ENCODE measurements at regions not wholly inside any gene's neighbourhood (a gene's known extent, or its start where the extent isn't known, plus 50 kb on each side); places are given as distances from the start of the nearest gene placed in this dataset.
A peak's percentile ranks its signal among the peaks of the same experiment; 100 is the strongest.
"Not testable (repeated sequence)": the region's sequence is repeated elsewhere in the genome, so short reads cannot be mapped to it uniquely, and the experiment has no call there.

DNA sequence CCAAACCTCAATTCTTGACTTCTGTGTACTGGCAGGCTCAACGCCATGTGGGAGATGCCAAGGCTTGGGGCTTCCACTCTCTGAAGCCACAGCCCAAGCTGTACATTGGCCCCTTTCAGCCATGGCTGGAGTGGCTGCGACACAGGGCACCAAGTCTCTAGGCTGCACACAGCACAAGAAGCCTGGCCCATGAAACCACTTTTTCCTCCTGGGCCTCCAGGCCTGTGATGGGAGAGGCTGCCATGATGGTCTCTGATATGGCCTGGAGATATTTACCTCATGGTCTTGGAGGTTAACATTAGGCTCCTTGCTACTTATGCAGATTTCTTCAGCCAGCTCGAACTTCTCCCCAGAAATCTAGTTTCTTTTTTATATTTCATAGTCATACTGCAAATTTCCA lies 724.1 kb downstream of the RNF144A start:
- DNase-seq (ENCODE audit: low spot score) = not testable (repeated sequence)

DNA sequence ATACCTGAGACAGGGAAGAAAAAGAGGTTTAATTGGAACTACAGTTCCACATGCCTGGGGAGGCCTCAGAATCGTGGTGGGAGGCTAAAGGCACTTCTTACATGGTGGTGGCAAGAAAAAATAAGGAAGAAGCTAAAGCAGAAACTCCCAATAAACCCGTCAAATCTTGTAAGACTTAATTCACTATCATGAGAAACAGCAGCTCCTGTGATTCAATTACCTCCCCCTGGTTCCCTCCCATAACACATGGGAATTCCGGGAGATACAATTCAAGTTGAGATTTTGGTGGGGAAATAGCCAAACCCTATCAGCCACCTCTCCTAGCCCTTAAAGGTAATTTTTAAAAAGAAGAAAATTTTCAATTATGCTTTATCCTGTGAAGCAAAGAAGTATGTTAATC lies 728.8 kb downstream of the RNF144A start:
- no peak for DNase-seq (ENCODE audit: low spot score)

DNA sequence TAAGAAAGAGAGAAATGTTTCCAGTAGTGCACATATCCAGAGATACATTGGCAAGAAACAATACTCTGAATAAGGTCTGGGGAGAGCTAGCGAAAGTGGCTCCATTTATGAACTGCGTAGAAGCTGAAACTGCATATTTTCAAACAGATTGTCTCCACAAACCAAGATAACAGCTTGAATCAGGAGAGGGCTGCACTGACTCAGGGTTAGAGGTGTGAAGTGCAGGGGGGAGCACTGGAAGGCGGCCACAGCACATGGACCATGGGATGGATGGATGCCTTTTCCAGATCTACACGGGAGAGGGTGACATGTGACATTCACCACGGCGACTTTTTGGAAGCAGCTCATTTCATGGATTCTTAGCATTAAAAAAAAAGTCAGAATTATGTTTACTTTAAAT lies 729.4 kb downstream of the RNF144A start:
- DNase-seq (ENCODE audit: low spot score) = no peak

DNA sequence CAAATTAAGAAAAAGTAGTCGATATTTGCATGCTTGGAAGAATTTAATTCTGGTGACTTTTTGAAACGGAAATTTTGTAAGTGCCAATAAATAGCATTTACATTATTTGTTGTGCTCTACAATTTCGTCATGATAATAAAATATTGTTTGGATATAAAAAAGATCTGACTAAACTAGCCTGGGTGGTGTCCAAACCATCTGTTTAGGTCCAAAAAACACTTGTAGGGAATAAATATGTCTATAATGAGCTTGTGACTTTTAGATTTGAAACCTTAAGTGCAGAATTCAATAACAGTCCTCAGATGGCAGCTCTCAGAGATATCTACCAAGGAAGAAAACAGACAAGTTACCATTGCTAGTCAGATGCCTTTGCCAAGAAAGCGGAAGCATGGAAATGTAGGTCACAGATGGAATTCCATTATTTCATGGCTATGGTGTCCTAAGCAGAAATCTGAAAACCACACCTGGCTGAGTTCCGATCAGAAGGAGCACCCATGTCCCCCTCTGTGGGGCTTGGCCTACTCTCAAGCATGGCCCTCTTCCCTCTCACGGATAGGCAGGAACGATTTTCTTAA lies 731.1 kb downstream of the RNF144A start:
- DNase-seq (ENCODE audit: low spot score) = no peak

DNA sequence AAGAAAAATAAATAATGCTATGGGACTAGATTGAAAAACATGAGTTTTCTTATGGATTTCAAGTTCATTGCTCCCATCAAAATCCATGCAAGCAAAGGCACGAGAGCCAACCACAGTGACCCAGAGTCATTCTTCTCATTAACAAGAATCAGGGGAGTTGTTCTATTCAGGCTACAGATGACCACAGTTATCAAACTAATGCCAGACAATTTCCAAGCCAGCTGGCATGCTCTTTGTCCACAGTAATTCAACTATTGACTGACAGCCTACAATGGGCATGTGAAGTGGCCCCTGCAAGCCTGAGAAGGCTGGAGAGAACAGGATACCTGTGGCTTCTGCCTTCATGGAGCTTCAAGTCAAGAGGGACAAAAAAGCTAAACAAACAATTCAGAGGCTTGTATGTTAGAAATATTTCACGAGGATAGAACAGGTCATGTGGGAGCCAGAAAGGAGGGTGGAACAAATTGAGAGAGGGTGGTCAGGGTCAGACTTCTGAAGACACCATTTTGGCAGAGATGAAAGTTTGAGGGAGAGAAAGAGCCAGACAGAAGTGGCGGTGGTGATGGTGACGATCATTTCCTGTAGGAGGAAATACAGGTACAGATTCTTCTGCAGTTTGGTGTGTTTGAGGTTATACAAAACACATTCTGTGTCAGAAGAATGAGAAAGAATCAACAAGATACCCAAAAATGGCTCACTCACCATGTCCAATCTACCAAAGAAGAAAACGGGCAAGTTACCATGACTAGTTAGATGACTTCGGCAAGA lies 732.4 kb downstream of the RNF144A start:
- no peak for DNase-seq (ENCODE audit: low spot score)

DNA sequence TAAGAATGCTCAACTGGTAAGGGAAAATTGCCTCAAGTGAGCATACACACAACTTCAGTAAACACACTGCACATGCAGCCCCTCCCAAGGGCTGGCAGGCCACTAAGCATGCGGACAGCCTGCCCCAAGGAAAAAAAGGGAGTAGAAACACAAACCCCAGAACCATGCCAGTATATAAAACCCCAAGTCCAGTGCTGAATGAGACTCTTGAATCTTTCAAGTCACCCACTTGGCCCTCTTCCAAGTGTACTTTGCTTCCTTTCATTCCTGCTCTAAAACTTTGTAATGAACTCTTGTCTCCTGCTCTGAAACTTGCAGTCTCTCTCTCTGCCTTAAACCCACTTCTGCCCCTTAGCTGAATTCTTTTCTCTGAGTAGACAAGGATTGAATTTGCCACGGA lies 736.4 kb downstream of the RNF144A start:
- no peak for DNase-seq (ENCODE audit: low spot score)

DNA sequence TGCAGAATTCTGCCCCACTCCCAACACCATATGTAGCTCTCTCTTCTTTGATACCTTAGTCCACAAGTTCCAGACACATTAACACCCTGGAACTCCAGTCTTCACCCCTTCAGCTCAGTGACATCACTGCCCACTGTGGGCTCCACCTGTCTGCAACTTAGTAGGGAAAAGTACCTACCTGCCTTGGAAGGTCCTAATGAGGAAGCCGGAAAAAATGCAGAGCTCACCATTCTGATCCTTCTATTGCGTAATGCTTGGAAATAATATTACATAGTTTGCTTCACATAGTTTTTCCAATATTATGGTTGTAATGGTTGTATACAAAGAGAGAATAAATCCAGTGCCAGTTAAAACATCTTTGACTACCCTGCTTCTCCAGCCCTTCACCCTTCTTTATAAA lies 738.4 kb downstream of the RNF144A start:
- DNase-seq (ENCODE audit: low spot score) = no peak

DNA sequence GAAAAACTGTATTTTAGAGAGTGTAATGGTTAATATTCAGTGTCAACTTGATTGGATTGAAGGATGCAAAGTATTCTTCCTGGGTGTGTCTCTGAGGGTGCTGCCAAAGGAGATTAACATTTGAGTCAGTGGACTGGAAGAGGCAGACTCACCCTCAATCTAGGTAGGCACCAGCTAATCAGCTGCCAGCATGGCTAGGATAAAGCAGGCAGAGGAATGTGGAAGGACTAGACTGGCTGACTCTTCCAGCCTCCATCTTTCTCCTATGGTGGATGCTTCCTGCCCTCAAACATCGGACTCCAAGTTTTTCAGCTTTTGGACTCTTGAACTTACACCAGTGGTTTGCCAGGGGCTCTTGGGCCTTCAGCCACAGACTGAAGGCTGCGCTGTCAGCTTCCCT lies 740.3 kb downstream of the RNF144A start:
- not testable (repeated sequence) for DNase-seq (ENCODE audit: low spot score)

DNA sequence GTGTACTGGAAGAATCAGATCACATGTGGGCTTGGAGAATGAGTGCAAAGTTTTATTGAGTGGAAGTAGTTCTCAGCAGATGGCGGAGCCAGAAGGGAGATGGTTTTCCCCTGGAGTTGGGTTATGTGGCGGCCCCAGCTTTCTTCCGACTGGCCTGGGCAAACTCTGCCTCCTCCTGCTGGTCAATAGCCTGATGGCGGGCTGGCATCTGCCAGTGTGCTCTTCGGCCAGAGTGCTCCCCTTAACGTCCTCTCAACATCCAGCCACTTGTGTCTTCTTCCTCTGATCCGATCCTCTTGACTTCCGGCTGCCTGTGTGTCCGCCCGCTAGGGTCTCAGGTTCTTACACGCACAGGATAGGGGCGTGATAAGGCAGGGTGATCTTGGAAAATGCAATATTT lies 741.3 kb downstream of the RNF144A start:
- DNase-seq (ENCODE audit: low spot score) = no peak

DNA sequence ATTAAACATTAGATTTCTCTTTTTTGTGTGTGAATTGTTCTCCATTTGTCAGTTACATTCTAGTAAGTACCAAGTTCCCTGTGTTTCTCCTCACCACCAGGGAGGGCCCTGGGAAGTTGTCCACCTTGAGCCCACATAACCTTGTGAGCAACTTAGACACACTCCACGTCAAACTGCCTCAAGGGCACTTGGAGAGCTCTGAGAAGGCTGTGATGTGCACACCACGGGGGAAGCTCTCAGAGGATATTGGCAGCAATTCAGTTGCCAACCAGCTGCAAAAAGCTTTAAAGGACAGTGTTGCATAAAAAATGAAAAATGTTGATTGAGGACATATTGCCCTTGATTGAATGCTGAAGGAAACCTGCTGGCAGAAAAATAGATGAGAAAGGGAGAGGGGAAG lies 743.6 kb downstream of the RNF144A start:
- no peak for DNase-seq (ENCODE audit: low spot score)

DNA sequence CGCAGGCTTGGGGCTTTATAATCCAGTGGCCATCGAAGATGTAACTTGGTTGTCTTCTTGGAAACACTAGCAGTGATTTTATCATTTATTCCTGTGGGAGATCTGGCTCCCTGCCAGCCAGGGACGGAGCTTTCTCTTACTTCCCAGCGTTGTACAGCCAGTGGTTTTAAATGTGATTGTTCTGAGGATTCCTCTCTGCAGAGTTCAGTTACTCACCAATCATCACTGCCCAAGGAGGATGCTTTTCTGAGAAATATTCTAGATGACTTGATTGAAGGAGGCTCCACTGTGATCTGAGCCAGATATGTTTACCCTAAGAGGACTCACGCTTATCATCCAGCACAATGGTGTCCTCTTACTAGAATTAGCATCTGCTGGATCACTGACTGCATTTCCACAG lies 744.3 kb downstream of the RNF144A start:
- DNase-seq (ENCODE audit: low spot score) = no peak

DNA sequence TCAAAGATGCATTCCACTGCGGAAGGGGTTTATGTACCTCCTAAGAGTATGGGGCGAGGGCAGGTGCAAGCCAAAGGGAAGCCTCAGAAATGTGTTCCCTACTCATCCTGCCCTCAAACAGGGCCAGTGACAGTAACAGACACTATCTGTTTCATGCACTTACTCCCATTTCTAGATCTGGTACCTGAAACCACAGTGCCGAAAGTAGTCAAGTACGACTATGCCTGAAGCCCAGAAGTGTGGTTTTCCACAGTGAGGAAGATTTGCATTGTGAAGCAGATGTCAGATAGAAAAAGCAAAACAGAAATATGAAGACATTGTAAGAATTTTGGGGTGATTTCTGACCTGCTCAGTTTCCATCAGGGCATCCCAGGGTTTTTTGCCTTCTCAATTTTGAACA lies 748.7 kb downstream of the RNF144A start:
- DNase-seq (ENCODE audit: low spot score) = no peak

DNA sequence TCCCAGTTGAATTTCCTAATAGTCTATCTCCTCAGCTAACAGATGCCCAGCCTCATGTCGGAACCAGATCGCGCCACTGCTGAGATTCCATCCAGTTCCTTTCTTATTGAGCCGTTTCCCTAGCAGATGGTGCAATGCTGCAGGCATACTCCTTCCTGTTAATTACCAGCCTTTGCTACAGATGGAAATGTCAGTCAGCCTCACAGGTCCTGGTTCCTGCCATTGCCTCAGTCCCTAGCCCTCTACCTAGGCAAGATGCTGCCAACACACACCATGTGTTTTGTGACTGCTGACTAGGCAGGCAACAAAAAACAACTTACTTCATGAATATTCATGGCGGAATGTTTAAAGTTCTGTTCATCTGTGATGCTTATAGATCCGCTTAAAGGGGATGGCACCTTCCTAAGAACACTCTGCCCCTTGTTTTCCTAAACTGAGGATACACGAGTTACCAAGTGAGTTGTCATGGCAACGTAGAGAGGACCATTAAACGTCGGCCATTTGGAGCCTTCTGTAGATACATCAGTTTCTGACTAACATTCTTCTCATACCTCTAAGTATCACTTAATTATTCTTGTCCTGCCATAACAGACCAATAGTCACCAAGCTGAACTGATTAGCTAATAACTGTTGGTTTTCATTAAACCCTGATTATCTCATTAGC lies 749.5 kb downstream of the RNF144A start:
- DNase-seq (ENCODE audit: low spot score) = no peak

DNA sequence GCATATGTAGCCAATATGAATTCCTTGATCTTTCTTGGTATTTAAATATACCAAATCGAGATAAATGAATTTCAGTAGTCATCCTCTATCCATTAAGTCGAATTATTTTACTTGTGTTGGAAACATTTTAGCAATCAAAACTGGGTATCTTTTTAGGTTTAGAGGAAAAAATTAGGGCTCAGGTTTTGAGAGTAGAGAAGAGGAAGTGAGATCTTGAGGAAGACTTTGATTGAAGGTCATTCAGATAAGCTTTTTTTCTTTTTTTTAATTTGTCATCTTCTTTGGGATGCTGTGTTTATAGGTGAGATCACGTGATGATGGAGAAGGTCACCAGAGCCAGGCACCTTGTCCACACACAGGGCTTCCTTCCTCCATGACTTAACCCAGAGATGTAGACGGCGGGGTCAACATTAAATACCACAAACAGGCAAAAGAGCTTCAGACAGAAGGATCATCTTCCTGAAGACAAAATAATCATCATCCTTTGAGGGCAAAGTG lies 750.1 kb downstream of the RNF144A start:
- no peak for DNase-seq (ENCODE audit: low spot score)

DNA sequence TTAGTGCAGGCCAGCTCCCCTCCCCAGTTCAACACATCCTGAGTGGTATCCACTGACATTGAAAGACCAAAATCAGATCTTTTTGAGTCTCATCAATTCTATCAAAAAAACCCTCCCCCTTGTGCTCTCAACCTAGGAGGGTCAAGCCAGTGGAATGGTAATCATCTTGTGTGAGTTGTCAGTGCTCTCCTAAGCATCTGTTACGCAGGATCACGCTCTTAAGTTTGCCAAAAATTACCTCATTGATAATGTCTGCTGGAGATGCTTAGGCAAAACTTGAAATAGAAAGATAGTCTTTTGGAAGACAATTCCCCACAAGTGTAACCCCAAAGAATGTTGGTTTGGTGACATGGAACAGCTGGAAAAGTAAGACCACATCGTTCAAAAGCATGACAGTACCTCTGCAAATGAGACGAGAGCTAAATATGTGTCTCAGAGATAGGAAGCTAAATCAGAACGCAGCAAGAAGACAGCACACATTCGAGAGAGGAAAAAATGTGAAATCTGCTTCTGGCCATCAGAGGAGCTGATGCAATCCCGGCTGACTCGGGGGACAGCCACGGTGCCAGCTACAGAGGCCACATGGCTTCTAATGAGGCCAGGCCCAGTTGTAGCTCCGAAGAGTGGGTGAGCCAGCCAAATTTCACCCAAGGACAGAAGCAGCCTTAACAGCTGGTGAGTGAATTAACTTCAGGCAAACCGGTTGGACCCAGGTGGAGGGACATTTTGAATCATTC lies 753.9 kb downstream of the RNF144A start:
- no peak for DNase-seq (ENCODE audit: low spot score)

DNA sequence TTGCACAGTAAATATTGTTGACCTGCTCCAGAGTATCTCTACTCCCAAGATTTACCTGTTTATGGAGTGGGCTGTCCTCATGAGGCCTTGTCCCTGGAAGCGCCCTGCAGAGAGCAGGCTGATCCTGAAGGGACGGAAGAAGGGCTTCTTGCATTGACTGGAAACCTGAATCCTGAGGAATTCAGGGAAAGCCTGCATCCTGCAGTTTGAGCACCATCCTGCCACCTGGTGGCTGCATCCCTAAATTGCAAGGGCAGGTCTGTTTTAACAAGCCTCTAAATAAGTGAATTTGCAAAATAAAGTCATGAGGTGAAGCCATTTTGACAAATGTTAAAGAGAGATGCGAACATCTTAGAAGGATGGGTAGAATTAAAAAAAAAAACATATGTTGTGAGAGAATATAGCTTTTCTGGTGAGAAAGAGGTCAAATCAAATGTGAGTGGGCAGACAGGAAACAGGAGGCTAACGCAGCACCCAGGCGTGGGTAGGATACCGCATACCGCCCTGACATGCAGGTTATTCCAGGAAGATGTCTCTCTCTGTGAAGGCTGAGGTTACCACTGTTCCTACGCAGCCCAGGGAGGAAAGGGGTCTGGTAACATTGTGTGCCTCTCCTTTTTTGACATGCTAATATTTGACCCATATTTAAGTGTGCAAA lies 754.9 kb downstream of the RNF144A start:
- DNase-seq (ENCODE audit: low spot score) = peak; percentile 53

DNA sequence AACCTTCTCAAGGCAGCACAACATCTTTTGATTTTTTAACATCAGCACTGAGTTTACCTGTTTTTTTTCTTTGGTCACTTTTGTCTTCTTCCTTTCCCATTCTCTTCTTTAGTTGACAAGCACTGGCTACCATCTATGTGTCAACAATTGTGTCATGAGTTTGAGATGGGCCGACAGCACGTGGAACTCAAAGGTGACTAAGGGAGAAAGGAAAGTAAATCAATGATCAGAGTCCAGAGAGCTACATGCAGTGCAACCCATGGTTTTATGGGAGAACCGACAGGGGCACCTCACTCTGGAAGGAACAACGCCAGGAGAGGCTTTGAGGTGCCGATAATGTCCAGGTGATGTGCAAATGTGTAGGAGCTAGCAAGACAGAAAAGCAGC lies 755.5 kb downstream of the RNF144A start:
- no peak for DNase-seq (ENCODE audit: low spot score)

DNA sequence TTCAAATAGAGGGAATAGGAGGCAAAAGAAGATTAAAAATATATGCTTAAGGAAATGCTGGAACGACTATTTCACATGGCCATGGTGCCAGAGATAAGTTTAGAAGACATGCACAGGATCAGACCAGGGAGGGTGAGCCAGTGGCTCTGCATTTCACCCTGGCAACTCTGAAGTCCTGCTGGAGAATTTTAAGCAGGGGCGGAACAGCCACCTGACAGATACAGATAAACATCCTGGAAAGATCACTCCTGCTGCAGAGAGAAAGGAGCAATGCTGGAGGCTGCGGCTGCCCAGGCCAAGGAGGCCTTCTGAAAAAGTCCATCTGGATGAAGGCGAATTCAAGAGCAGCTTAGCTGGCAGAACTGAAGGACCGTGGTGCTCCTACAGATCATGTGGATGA lies 755.9 kb downstream of the RNF144A start:
- DNase-seq (ENCODE audit: low spot score) = no peak

DNA sequence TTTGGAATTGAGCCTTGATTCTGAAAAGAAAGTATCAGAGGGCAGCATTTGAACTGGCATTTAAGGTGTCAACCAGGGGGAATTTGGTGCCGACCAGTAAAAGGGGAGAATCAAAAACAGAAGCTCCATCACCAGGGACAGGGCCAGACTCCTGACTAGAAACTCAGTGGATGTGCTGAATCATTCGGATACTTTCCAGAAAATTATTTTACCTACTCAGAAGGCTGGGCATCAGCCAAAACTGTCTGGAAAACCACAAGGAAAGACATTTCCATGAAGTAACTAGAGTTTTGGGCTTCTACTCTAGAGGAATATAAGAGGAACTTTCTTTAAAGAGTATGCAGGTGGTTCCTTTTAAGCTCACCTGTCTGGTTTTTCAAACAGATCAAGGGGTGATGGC lies 756.6 kb downstream of the RNF144A start:
- DNase-seq (ENCODE audit: low spot score) = no peak

DNA sequence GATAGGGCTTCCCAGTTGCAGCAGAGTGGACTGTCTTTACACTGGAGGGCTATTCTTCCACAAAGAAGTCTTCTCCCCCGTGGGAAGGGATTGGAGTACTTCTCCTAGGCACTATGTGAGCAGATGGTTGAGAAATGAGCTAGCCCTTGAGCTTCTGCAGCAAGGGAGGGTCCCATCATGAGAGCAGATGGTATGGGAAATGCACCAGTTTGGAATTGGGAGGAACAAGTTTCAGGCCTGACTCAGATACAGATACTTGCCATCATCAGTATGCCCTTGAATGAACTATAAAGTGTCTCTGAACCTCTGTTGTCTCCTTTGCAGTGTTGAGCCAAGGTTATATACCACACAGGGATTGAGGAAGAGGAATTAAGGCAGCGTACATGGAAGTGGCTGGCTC lies 757.4 kb downstream of the RNF144A start:
- DNase-seq (ENCODE audit: low spot score) = no peak

DNA sequence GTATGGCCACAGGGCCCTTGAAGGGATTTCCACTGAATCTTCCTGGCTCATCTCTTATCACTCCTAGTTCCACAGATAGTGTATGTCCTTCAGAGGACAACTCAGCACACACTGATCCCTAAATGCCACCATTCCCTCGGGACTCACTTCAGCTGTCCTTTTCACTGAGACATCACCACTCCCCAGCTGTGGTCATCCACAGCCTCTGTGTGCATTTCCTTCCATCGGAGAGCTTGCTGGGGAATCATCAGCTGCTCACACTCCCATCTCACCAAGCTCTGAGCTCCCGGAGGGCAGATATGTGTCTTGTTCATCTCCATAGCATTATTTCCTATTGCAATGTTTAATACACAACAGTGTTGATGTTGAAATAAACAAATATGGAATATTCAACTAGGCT lies 759.5 kb downstream of the RNF144A start:
- DNase-seq (ENCODE audit: low spot score) = no peak

DNA sequence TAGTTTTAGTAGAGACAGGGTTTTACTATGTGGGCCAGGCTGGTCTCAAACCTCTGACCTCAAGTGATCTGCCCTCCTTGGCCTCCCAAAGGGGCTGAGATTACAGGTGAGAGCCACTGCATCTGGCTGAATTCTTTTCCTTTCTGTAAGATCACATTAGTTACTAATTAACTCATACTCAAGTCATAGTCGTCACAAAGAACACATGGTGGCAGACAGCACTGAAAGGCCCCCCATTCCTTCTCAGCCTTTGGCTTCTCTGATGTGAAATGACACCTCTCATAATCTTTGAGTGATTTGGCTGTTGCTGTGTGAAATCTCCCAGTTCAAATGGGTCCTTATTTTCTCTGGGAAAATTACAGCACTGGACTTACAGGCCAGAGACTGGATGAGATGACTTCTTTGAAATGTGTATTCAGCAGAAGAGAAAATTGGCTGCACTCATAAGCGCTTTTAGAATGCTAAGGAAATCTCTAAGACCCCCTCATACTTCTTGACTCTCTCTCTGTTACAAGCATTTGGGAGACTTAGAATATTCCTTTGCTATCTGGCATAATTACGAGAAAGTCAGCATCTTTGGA lies 764.8 kb downstream of the RNF144A start:
- no peak for DNase-seq (ENCODE audit: low spot score)
